HG03460 (cell line): ENCODE measurements at regions not wholly inside any gene's neighbourhood (a gene's known extent, or its start where the extent isn't known, plus 50 kb on each side); places are given as distances from the start of the nearest gene placed in this dataset.

Experiments used
- ATAC-seq: cut with Tn5 transposase; IDR thresholded peaks from one replicate; pipeline ENCODE4 v1.9.1; 2021; ENCODE audit not compliant: unreplicated experiment

DNA sequence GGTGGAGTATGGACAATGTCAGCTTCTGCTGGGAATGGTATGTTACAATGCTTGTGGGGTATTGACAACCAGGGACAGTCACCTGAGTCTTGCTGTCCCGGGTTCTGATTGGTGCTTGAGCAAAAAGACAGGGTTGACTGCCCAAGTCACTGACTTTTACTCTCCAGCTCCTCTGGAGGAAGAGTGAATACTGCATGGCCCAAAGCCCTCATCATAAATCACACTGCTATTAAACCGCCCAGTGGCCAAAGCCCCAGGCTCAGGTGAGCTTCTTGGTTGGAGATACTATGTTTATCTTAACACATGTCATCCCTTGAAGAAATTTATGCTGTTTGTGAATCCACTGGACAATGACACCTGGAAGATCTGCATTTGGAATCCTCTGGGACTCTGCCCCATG is 90.0 kb upstream of the IGFBP3 start:
- ATAC-seq, result no peak

DNA sequence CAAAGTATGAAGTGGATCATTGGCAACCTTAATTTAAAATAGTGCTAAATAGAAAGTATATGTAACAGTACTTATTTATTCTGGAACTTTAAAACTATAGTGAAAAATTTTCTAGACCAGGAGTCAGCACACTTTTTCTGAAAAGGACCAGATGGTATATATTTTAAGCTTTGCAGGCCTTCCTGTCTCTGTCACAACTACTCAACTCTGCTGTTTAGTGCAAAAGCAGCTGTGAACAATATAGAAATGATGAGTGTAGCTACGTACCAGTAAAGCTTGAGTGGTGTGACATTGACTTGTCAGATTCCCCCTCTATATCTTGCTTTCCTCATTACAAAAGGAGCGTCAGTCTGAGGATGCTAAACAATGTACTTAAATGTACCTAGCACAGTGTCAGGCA is 88.1 kb upstream of the IGFBP3 start:
- ATAC-seq, result no peak

GRCh38 chr7:46007990-46008643 is 87.0 kb upstream of the IGFBP3 start:
- no peak for ATAC-seq

DNA sequence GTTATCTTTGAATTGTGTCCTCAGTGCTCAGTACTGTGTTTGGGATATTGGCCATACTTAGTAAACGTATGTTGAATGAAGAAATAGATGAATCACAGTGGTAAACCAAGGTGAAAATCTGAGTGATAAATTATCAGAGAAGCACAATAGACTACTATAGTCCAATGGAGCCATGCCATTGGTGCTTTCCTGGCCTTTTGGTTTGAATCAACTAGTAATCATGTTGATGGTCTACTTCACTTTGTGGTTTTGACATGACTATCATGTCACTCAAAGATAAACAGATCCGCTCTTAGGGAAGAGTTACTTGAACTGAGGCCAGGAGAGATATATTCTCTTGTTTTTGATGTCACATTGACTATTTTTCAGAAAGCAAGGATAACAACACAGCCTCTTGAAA is 86.1 kb upstream of the IGFBP3 start:
- no peak for ATAC-seq

GRCh38 chr7:46006723-46007122 is 85.7 kb upstream of the IGFBP3 start:
- no peak for ATAC-seq

GRCh38 chr7:46006212-46006611 is 85.1 kb upstream of the IGFBP3 start:
- no peak for ATAC-seq

DNA sequence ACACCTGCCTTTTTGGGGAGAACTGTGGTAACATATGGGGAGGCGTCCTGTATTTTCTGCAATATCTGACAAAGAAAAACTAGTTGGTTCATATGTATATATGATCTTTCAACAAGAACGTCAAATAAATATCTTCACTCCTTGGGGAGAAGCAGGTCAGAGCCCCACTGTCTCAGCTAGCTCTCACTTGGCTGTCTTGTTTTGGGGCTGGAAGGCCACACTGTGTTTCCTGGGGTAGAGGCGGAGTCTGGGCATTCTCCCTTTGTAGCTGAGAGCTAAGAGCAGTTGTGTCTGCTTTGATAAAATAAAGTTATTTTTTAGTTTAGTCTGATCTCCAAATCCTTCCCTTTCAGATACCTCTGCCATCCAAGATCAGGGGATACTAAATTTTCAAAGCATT is 83.9 kb upstream of the IGFBP3 start:
- ATAC-seq, result no peak

GRCh38 chr7:46003896-46004875 is 83.1 kb upstream of the IGFBP3 start:
- ATAC-seq, result no peak

- no peak for ATAC-seq
Observed at GRCh38 chr7:46003161-46003560, 82.1 kb upstream of the IGFBP3 start.

- no peak for ATAC-seq
Observed at GRCh38 chr7:46000513-46000912, 79.4 kb upstream of the IGFBP3 start.

GRCh38 chr7:45999541-45999940 is 78.5 kb upstream of the IGFBP3 start:
- ATAC-seq, result no peak

DNA sequence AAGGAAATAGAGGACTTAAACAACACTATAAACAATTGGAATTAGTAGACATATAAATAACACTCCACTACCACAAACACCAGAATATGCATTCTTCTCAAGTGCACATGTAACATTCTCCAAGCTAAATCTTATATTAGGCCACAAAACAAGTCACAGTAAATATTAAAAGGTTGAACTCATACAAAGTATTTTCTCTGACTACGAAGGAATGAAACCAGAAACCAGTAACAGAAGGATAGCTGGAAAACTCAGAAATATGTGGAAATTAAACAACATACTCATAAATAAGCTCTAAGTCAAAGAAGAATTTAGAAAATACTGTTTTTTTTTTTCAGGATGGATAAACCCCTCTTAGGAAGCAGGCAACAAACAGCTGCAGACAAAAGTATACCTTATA is 77.4 kb upstream of the IGFBP3 start:
- no peak for ATAC-seq

DNA sequence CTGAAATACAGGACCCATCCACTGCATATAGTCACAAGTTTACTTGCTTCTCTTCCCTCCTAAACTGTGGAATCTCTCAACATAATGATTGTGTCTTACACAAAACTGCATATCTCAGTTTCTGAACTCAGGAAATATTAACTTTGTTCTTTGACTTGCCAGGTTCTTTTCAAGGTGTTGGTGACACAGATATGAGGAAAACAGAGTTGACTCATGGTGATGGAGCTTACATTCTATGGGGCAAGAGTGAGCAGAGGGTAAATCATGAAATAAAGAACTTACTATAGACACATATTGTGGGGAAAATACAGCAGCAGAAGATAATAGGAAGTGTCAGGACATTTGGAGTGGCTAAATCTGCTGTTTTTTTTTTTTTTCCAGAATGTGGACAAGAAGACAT is 72.5 kb upstream of the IGFBP3 start:
- no peak for ATAC-seq

- ATAC-seq, result no peak
Observed at GRCh38 chr7:45992826-45993225, 71.8 kb upstream of the IGFBP3 start.

DNA sequence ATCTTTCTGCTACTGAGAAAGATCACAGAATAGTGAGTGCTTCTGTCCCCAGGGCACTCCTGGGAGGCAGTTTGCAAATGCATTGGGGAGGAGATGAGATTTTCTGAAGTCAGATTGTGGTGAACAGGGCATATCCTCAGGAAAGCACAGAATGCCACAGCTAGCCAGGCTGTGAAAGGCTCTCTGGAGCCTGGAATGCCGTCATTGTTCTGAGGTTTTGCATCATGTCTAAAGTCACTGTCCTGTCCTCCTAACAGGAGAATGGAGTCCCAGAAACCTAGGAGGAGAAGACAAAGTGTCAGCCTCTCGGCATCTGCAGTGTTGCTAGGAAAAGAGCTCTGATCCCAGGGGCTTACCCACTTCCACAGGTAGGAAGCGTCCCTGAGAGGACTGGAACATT is 69.2 kb upstream of the IGFBP3 start:
- no peak for ATAC-seq

DNA sequence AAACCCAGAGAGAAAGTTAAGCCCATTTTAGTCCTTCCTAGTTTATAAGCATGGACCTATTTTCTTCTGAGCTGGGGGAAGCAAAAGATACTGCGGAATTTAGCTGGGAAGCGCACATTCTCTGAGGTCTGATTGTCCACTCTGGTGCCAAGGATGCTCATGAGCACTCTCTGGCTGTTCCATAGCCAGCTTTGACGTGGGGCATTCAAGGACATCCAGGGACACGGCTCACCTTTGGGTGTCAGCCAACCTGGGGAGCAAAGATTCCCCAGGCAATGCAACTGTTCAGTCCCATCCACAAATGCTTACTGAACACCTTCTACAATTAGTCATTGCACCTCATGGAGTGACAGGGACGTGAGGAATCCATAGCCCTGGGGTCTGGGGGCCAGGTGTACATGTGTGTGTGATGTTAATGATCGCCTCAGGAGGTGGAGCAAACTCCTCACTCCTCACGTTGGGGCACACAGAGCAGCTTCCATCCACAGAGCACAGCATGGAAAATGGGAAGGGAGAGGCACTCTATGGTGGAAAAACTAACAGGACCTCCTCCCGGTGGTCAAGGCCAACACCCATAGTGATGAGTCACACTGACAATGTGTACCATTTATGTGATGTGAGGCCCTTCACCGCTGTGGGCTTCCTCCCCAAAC is 67.5 kb upstream of the IGFBP3 start:
- no peak for ATAC-seq

- no peak for ATAC-seq
Observed at GRCh38 chr7:45987521-45988290, 66.6 kb upstream of the IGFBP3 start.

- no peak for ATAC-seq
Observed at GRCh38 chr7:45986355-45987298, 65.6 kb upstream of the IGFBP3 start.

DNA sequence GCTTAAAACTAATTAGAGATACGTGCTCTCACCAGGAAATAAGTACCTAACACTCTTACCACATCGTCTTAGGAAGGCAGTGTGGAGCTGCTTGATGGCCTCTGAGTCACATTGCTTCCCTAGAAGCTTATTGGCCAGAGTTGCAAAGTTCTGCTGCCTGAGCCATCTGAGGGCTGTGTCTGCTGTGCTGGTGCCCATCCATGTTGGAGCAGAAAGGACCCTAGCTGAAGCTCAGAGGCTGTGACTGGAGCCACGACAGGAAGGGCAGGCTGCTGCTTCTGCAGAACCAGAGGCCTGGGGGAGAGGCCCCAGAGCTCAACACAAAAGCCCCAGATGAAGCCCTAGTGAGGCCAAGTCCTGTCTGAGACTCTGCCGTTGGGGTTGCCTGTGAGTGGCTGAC is 64.8 kb upstream of the IGFBP3 start:
- ATAC-seq, result no peak
